ENCODE measurements at regions not wholly inside any gene's neighbourhood (a gene's known extent, or its start where the extent isn't known, plus 50 kb on each side); places are given as distances from the start of the nearest gene placed in this dataset.
"Not testable (repeated sequence)": the region's sequence is repeated elsewhere in the genome, so short reads cannot be mapped to it uniquely, and the experiment has no call there.

DNA sequence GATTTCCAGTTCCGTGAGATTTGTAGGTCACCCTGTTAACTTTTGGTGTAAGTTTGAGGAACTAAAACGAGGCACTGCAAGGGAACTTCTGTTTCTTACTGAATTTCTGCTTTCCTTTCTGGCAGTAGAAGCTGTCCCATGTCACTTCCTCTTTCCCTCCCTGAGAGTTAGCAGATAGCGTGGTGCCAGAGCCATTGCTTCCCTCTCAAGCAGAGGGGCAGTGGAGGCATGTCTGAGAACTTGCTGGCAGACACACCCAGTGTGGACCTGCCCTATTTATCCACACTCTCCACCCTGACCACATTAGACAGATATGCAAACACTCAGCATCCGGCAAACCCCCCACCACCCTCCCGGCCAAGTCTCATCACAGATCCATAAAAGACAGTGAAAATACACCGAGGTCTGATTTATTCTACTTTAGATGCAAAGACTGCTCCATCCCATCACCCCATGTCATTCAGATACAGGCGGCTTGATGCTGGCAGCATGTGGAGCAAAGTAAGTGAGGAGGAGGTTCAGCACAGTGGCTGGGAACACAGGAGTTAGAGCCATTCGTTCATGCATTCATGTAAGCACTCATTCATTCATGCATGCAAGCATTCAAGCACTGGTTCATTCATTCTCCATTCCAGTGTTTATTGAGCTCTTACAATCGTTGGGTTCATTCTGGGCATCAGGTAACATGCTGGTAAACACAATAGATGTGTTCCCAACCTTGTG lies 324.7 kb downstream of the SHQ1 start:
- DNase-seq: no peak

DNA sequence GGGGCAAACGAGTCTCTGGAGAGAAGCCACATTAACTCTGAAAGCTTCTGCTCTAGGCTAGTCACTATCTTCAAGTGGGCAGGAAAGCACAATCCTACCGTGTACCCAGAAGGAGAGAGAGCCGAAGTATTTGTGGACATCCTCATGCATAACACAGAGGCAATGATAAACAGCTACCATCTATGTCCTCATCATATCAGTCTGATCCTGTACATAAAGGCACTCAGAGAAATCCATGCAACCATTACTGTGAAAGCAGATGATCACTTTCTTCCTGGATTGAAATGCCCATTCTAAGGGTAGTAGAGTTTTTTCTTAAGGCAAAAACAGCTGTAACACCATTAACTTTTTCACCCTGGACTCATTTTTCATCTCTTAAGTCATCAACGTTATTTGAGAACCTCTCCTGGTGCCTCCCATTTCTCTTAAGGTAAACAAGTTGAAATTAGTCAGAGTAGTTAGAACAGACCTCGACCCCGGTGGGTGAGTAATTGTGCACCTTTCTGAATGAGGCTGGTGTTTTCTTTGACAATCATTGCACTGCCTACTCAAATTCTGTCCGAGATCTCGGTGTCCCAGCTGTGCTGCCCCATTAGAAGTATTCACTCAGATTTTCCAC lies 327.4 kb downstream of the SHQ1 start:
- no peak for DNase-seq

- no peak for DNase-seq
Observed at GRCh38 chr3:72519946-72520604, 328.2 kb downstream of the SHQ1 start.

GRCh38 chr3:72517921-72518424 lies 330.3 kb downstream of the SHQ1 start:
- no peak for DNase-seq

GRCh38 chr3:72517336-72517735 lies 330.9 kb downstream of the SHQ1 start:
- no peak for DNase-seq

GRCh38 chr3:72516361-72516760 lies 331.9 kb downstream of the SHQ1 start:
- DNase-seq: no peak

- DNase-seq: no peak
Observed at GRCh38 chr3:72515941-72516340, 332.3 kb downstream of the SHQ1 start.

DNA sequence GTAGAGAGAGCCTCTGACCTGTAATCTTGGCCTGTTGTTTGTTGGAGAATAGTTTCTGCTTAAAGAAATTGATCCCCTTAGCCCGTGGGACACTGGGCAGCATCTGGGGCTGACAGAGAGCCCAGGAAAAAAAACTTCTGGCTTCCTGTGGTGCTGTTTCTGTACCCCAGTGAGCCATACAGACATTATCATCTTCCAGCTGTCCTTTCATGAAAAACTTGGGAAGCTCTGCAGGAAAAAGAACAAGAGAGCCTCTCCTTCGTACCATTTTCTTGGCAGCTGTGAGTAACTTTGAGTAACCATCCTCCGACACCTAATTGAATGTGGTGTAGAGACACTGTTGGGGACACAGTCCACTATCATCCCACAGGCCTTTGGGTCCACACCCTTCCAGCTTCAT lies 333.0 kb downstream of the SHQ1 start:
- DNase-seq: no peak

- no peak for DNase-seq
Observed at GRCh38 chr3:72510247-72510646, 338.0 kb downstream of the SHQ1 start.

DNA sequence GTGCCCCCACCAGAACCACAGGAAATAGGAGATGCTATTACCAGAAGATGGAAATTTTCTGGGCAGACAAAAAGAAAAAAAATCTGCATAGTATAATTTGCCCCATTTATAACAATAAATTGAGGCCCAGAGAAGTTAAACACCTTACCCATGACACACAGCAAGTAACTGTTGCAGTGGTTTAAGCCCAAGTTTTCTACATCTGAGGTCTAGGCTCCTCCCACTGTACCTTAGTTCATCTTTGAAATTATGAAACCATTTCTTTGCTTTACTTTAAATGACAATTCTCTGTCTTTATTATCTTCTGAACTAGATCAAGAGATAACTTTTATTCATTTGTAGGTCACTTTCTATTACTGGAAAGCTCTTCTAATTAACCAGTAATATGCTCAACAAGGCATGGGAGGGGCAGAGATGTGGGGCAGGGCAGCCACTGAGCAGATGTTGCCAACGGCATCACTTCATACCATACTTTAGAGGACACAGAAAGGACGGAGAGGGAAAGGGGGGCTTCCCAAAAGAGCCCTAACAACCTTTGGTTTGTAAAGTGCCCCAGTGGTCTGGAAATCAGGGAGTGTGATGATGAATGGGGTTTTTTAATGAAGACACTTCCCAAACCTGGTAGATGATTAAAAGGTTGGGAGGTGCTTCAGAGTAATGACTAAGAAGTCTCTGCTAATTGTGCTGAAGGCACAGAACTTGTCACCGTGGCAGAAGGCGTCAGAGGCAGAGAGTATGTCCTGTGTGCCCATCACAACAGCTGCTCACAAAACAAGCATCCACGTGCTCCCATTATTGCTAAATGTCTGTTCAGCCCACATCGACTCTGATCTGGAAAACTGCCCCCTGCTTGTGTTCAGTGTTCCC lies 342.5 kb downstream of the SHQ1 start:
- no peak for DNase-seq

- not testable (repeated sequence) for DNase-seq
Observed at GRCh38 chr3:72497501-72497900, 350.7 kb downstream of the SHQ1 start.

- no peak for DNase-seq
Observed at GRCh38 chr3:72496051-72496670, 352.1 kb downstream of the SHQ1 start.

DNA sequence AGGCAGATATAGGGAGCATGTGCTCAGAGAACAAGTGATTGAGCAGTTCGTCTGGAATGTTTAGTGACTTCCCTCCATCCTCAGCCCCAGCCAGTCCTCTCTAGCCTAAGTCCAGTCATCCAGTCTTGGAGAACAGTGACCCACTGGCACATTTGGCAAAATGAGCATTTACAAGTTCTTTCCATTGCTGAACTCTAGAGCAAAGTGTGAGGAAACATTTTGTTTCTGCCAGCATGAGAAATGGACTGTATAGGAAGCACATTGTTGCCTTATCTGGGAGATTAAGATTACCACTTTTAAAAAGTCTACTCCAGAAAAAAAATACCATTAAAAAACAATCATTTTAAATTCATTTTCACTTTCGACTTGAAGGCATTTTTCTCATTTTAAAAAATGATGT lies 353.6 kb downstream of the SHQ1 start:
- no peak for DNase-seq

DNA sequence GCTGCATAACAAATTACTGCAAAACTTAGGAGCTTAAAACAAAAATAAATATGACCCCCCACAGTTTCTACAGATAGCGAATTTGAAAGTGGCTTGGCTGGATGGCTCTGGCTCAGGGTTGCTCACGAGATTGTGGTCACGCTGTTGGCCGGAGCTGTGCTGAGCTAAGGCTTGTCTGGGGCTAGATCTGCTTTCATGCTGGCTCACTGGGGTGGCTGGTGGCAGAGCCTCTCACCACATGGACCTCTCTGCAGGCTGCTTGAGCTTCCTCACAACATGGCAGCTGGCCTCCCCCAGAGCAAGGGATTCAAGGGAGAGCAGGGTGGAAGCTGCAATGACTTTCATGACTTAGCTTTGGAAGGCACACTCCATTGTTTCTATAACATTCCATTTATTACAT lies 354.1 kb downstream of the SHQ1 start:
- no peak for DNase-seq

DNA sequence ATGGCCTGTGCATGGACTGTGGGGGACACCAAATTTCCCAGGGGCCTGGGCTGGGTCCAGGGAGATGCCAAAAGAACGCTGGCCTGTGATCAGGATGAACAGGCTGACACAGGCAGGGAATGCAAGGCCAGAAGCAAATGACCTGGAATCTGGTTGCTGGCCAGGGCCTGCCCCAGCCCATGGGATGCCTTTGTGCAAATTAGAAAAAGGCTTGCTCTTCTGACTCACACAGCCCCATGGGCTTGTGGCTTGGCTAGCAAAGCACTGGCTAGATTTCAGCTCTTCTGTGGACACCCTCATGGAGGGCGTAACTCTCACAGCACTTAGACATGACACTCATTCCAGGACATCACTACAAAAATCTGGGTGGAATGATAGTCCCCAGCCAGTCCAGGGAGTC lies 356.0 kb downstream of the SHQ1 start:
- peak; percentile 55 for DNase-seq

- no peak for DNase-seq
Observed at GRCh38 chr3:72490688-72491435, 357.4 kb downstream of the SHQ1 start.

GRCh38 chr3:72489901-72490300 lies 358.3 kb downstream of the SHQ1 start:
- DNase-seq: no peak

DNA sequence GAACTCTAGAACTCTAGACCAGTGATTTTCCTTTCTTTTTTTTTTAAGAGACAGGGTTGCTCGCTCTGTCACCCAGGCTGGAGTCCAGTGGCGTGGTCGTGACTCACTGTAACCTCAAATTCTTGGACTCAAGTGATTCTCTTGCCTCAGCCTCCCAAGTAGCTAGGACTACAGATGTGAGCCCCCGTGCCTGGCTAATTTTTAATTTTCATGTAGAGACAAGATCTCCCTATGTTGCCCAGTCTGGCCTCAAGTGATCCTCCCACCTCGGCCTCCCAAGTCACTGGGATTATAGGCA lies 359.6 kb downstream of the SHQ1 start:
- DNase-seq: no peak

DNA sequence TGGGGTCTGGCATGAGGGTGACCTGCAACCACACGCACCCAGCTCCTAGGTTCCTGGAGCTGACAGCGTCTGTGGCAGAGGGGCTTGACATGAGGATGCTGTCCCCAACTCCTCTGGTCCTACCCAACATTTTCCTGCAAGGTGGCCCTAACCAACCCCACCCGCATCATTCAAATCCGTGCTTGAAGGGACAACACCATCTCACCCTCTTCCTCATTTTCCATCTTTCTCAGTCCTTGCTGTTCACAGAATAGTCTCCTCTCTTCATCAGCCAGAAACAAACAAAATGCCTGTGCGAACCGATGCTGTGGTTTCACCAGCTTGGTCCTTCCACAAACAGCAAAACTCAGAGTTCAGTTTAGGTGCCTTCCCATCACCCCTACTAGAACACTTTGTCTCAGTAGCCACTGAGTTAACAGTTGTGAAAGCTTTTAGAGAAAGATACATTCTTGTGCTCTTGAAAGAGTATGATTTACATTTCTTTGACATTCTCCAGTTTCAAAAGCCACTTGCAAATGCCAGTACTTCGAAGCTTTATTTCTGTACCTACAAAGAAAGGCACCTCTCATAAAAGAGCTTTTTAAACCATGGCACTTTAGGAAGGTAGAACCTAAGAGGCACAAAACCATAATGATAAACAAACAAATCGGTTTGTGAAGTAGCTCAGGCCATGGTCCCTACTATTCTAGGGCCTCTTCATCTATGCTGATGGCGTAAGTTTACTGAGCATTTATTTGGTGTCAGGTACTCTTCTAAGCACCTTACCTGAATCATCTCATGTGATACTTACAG lies 360.1 kb downstream of the SHQ1 start:
- no peak for DNase-seq

DNA sequence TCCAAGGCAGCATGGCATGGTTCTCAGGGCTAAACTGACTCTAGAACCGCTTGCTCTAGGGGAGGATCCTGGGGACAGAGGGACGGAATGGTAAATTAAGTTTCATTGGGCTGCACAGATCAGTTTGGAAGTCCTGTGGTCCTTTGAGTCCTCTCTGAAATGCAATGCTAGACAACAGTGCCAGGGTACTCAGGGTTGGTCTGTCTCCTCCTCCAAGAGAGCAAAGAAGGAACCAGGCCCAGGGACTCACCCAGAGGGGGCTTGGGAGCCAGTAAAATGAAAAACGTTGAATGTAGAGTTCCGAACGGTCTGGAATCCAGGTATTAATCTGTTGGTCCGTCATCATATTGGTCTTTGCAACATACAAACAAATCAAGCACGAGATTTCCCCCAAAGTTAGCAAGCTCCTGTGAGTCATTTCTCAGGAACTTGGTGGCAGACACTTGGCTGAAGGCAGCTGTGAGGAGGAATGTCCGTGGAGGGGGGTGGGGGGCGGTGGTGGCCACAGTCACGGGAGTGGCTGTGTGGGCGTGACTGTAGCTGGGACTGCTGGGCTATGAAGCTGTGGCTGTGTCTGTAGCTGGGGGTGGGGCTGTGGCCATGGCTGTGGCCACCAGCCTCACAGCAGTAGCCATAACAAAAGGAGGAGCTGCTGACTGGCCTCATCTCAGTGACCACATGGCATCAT lies 361.0 kb downstream of the SHQ1 start:
- peak; percentile 75 for DNase-seq

- no peak for DNase-seq
Observed at GRCh38 chr3:72485641-72486040, 362.6 kb downstream of the SHQ1 start.

All from left hindlimb (tissue), 1 donor.